ENCODE measurements at regions not wholly inside any gene's neighbourhood (a gene's known extent, or its start where the extent isn't known, plus 50 kb on each side); places are given as distances from the start of the nearest gene placed in this dataset.
A peak's percentile ranks its signal among the peaks of the same experiment; 100 is the strongest.
"Not testable (repeated sequence)": the region's sequence is repeated elsewhere in the genome, so short reads cannot be mapped to it uniquely, and the experiment has no call there.

DNA sequence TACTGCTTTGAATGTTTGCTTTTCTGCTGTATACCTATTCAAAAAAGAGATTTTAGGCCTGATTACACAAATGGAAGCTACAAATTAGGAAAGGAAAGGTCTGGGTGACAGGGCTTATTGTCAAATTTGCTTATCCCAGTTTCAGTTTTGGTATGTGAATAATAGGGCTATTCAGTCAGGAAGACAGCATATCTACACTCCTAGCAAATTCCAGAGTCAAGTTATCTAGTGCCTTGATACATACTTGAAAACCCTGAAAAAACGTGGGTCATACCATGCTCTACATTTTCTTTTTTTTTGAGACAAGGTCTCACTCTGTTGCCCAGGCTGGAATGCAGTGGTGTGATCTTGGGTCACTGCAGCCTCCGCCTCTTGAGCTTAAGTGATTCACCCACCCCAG lies 59.2 kb upstream of the CCDC180 start:
- DNase-seq (ENCODE audit: low read depth in 4 of 4, low spot score in 1 of 4), result not testable (repeated sequence)

DNA sequence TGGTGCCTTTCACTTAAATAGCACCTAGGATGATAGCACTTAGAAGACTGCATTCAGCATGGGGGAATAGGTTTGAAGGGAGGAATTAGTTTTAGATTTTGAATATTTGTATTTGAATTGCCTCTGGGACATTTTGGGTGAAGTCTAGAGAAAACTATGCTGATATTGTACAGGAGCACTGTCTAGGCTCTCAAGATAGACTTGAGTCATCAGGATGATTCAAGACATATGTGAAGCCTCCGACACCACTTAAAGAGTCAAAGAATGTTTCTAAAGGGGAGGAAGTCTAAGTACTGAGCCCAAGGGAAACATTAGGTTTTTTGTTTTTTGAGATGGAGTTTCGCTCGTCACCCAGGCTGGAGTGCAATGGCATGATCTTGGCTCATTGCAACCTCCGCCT lies 63.9 kb upstream of the CCDC180 start:
- no peak for DNase-seq (ENCODE audit: low read depth in 4 of 4, low spot score in 1 of 4)

DNA sequence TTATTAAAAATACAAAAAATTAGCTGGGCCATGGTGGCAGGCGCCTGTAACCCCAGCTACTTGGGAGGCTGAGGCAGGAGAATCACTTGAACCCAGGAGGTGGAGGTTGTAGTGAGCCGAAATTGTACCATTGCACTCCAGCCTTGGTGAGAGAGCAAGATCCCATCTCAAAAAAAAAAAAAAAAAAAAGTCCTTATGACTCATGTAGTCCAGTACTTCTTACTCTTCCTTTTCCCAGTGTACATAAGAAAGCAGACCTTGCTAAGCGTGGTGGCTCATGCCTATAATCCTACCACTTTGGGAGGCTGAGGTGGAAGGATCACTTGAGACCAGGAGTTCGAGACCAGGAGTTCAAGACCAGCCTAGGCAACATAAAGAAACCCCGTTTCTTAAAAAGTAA lies 66.0 kb upstream of the CCDC180 start:
- DNase-seq (ENCODE audit: low read depth in 4 of 4, low spot score in 1 of 4), result not testable (repeated sequence)

DNA sequence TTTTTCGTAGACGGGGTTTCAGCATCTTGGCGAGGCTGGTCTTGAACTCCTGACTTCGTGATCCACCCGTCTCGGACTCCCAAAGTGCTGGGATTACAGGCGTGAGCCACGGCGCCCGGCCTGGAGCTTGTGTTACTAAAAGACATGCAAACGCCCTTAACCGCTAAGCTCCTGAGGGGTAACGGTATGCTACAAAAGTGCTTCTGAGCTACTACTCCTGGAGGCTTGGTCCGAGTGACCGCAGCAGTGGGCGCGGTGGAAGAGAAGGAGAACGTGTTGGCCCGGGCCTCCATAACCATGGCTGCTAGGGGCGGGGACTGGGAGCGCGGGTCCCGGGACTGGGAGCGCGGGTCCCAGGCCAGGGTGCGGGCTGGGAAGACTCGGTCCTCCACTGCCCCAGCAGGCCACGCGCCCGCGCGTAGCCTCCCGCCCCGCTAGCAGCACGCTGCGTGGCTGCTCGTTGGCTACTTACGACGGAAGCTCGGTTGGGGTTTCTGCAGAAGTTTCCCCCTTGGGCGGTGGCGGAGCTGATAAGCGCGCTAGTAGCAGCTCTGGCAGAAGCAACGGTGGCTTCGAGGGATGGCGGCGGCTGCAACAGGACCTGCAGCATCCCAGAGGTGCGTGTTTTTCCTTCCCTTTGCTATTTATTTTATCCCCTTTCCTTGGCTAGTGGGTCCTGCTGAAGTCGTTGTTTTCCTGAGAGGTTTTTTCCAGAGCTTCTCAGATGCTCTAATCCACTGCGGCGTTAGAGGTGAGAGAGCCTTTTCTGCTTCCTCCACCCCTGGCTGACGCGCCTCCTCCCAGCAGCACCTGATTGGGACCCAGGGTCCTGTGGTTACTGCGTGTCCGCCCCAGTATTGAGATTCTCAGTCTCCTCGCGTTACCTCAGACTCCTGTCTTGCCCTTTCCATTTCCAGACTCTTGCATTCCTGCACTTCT lies 69.2 kb upstream of the CCDC180 start:
- DNase-seq (ENCODE audit: low read depth in 4 of 4, low spot score in 1 of 4), result peak; percentile 33 to 58 (median 56)

DNA sequence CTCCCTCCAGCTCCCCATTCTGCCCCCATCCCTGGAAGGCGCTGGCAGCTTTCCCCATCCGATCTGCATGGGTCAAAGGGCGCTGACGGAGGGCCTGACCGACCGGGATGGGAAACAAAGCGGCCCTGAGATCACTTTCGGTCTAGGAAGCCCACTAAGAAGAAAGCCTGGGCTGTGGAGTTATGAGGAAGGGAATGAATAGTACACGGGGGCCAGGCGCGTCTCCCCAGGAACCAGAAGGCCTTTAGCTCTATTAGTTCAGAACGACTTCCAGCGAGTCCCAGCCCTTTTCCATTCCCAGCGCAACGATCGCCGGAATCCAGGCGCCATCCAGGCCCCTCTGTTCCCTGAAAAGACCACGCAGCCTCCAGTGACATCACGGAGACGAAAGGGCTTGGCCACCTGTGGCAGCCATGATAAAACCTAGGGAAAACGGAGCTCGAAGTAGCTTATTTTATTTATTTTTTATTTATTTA lies 70.1 kb upstream of the CCDC180 start:
- DNase-seq (ENCODE audit: low read depth in 4 of 4, low spot score in 1 of 4), result no peak

DNA sequence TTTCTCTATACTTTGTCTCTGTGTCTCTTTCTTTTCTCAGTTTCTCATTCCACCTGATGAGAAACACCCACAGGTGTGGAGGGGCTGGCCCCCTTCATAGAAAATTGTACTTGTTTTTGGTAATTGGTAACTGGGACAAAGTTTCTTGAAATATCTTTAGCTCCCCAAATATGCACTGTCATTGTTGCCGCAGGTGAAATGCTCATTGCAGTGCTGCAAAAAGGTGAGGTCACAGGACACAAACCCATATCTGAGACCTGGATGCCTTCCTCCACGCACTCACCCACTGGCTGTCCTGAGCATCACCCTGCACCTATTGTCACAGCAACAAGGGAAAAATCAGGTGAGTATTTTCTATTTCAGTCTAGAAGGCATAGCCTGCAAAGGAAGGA lies 74.5 kb upstream of the CCDC180 start:
- DNase-seq (ENCODE audit: low read depth in 4 of 4, low spot score in 1 of 4), result not testable (repeated sequence)

DNA sequence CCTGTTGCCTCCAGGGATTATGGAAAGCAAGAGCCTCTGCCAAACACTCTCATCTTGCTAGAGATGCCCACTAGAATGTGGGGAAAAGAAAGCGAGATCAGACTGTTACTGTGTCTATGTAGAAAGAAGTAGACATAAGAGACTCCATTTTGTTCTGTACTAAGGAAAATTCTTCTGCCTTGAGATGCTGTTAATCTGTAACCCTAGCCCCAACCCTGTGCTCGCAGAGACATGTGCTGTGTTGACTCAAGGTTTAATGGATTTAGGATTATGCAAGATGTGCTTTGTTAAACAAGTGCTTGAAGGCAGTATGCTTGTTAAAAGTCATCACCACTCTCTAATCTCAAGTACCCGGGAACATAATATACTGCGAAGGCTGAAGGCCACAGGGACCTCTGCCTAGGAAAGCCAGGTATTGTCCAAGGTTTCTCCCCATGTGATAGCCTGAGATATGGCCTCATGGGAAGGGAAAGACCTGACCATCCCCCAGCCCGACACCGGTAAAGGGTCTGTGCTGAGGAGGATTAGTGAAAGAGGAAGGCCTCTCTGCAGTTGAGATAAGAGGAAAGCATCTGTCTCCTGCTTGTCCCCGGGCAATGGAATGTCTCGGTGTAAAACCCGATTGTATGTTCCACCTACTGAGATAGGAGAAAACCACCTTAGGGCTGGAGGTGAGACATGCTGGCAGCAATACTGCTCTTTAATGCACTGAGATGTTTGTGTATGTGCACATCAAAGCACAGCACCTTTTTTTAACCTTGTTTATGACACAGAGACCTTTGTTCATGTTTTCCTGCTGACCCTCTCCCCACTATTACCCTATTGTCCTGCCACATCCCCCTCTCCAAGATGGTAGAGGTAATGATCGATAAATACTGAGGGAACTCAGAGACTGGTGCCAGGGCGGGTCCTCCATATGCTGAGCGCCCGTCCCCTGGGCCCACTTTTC lies 75.1 kb upstream of the CCDC180 start:
- not testable (repeated sequence) for DNase-seq (ENCODE audit: low read depth in 4 of 4, low spot score in 1 of 4)

DNA sequence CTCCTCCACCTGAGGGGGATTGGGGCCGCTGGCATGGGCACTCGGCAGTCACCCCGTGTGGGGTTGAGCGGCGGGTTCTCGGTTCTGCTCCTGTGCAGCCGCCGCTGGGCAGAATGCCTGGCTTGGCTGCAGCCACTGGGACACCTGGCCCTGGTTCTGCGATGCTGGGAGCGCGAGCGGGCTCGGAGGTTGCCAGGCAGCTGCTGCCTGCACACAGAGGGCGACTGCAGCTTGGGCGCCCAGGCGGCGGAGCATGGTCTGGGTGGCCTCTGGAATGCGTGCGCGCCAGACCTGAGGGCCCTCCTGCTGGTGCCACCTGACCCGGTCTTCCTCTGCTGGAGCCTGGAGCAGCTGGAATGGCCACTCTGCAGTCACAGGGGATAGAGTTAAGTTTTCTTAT lies 85.1 kb upstream of the CCDC180 start:
- not testable (repeated sequence) for DNase-seq (ENCODE audit: low read depth in 4 of 4, low spot score in 1 of 4)

DNA sequence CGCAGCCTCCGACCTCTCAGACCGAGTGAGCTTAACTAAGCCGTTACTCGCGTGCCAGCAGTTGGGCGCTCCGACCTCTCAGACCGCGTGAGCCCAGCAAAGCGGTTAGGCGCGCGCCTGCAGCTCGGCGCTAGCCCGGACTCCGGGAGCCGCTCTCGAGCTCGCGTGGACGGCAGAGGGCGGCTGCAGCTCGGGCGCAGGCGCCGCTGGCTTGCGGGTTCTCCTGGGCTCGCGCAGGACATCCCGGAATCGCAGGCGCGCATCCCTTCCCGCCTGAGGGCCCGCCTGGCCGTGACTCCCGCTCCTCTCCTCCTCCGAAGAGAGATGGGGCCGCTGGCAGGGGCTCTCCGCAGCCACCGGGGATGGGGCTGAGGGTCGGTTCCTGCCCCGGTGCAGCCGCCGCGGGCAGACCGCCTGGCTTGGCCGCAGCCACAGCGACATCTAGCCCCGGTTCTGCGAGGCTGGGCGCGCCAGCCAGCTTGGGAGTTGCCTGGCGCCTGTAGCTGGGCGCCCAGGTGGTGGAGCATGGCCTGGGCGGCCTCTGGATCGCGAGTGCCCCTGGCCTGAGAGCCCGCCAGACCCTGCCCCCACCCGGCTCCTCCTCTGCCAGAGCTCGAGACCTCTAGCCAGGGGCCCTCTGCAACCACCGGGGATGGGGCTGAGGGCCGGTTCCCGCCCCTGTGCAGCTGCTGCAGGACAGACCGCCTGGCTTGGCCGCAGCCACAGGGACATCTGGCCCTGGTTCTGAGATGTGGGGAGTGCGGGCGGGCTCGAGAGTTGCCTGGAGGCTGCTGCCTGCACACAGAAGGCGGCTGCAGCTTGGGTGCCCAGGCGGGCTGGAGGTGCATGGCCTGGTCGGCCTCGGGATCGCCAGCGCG lies 85.7 kb upstream of the CCDC180 start:
- DNase-seq (ENCODE audit: low read depth in 4 of 4, low spot score in 1 of 4), result peak in 3 of 4 experiments; percentile 9 to 44 (median 41)

DNA sequence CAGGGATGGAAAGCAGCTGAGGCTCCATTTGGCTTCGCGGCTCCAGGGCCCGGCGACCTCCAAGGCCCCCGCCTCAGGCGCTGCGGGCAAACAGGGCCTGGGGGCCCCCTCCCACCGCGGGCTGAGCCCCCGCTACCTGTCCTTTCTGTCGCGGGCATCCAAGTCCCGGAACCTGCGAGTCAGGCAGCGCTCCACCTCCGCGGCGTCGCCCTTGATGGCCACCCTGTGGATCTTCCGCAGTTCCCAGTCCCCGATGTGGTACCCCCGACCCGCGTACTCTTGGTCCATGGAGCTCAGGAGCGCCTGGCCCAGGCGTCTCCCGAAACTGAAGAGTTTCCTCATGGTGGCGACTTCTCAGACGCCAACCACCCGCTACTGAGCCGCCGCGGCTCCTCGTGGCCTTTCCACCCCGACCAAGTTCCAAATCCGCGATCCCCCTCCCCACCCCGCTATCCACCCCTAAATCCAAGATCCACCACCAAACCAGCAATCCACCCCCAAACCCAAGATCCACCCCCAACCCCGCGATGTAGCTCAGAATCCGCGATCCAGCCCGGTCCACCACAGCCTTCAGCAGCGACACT lies 86.5 kb upstream of the CCDC180 start:
- no peak for DNase-seq (ENCODE audit: low read depth in 4 of 4, low spot score in 1 of 4)

DNA sequence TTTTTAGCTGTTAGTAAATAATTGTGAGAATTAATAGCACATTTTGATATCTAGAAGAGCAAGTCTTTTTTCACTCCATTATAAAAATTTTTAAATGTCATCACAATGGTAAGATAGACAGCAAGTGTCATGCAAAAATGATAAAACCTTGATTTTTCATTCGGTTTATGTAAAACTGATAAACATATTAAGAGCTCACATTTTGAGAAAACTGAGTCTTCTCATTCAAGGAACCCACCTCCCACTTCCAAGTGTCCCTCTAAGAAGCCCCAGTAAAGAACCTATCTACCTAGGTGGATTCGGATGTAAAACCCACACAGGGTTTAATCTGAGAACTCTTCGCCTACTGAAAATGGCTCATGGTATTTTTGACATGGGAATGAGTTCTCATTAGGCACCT lies 87.1 kb upstream of the CCDC180 start:
- DNase-seq (ENCODE audit: low read depth in 4 of 4, low spot score in 1 of 4), result not testable (repeated sequence)

DNA sequence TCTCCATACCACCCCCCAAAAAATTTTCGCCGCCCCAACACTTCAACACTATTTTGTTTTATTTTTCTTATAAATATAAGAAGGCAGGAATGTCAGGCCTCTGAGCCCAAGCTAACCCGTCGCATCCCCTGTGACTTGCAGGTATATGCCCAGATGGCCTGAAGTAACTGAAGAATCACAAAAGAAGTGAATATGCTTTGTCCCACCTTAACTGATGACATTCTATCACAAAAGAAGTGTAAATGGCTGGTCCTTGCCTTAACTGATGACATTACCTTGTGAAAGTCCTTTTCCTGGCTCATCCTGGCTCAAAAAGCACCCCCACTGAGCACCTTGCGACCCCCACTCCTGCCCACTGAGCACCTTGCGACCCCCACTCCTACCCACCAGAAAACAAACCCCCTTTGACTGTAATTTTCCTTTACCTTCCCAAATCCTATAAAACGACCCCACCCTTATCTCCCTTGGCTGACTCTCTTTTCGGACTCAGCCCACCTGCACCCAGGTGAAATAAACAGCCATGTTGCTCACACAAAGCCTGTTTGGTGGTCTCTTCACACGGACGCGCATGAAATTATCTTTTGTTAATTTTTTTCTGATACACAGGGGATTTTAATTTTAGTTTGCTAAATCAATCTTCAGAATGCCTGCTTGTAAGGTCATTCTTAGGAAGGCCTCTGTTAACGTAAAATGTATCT lies 87.9 kb upstream of the CCDC180 start:
- not testable (repeated sequence) for DNase-seq (ENCODE audit: low read depth in 4 of 4, low spot score in 1 of 4)

DNA sequence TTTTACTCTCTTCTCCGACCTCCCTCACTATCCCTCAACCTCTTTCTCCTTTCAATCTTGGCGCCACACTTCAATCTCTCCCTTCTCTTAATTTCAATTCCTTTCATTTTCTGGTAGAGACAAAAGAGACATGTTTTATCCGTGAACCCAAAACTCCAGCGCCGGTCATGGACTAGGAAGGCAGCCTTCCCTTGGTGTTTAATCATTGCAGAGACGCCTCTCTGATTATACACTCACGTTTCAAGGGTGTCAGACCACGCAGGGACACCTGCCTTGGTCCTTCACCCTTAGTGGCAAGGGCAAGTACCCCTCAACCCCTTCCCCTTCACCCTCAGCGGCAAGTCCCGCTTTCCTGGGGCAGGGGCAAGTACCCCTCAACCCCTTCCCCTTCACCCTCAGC lies 92.3 kb upstream of the CCDC180 start:
- not testable (repeated sequence) for DNase-seq (ENCODE audit: low read depth in 4 of 4, low spot score in 1 of 4)

DNA sequence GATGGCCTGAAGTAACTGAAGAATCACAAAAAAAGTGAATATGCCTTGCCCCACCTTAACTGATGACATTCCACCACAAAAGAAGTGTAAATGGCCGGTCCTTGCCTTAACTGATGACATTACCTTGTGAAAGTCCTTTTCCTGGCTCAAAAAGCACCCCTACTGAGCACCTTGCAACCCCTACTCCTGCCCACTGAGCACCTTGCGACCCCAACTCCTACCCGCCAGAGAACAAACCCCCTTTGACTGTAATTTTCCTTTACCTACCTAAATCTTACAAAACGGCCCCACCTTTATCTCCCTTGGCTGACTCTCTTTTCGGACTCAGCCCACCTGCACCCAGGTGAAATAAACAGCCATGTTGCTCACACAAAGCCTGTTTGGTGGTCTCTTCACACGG lies 92.9 kb upstream of the CCDC180 start:
- not testable (repeated sequence) for DNase-seq (ENCODE audit: low read depth in 4 of 4, low spot score in 1 of 4)

DNA sequence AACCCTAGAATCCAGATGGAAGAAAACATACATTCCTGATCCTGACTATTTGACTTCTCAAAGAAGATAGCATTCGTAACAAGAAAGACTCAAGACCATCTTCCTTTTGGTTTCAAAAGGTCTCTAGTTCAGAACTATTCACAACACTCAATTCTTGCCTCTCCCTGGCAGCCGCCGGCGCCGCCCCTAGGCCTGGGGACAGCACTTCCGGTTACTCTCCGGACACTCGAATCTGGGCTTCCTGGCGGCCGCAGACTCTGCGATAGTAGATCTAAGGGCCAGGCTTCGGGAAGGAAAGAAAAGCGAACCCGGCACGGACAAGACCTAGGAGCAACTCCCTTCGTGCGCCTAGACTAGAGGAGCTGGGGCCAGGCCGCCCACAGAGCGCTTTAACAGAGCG lies 107.8 kb upstream of the CCDC180 start:
- DNase-seq (ENCODE audit: low read depth in 4 of 4, low spot score in 1 of 4), result not testable (repeated sequence)

DNA sequence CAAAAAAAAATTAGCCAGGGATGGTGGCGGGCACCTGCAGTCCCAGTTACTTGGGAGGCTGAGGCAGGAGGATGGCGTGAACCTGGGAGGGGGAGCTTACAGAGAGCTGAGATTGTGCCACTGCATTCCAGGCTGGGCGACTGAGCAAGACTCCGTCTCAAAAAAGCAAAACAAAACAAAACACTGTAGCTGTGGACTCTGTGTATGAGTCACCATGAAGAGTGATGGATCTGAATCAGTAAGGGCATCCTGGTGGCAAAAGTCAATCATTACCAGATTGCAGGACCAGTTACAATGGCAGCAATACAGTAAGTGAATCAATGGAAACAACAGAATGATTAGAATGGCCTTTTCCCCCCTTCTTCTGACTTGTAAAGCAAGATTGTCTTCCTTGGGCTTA lies 113.7 kb upstream of the CCDC180 start:
- DNase-seq (ENCODE audit: low read depth in 4 of 4, low spot score in 1 of 4), result not testable (repeated sequence)

DNA sequence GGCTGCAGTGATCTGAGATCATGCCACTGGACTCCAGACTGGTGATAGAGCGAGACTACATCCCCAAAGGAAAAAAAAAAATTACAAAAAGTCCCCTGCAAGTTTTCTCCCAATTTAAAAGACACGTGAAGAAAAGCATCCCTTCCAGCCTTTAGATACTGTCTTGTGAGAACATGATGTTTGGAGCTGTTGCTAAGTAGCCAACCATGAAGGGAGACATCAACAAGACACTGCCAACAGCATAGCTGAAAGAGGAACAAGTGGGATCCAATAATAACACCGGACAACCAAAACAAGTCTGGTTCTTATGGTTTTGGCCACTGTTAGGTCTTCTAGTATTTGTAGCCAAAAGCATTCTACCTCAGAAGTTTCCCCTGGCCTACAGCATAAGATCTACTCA lies 118.9 kb upstream of the CCDC180 start:
- DNase-seq (ENCODE audit: low read depth in 4 of 4, low spot score in 1 of 4), result no peak

DNA sequence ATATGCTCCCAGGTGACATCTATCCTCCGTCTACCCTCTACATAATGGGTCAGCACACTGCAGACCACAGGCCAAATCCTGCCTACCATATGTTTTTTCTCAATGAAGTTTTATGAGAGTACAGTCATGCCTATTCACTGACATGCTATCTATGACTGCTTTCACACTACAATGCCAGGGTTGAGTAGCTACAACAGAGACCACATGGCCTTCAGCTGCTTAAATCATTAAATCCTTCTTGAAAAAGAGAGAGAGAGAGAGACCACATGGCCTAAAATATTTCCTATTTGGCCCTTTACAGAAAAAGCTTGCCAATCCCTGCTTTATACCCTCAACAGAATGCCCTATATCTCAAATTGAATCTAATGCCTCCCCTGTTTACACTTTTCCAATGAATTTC lies 119.8 kb upstream of the CCDC180 start:
- not testable (repeated sequence) for DNase-seq (ENCODE audit: low read depth in 4 of 4, low spot score in 1 of 4)

DNA sequence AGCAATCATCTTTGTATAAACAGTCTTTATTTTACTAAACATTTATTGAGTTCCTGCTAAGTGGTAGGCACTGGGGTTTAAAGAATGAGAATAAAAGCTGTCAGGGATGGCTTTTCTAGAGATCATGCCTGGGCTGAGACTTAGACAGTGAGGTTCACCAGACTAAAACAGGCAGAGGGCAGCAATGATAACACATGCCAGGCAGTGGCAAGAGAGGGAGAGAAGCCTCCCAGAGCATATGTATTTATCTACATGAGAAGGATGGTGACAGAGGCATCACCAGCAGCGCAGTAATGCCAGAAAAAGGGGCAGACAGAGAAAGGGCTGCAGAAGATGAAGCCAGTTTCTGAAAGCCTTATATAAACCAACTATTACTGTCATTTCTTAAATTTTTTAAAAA lies 121.0 kb upstream of the CCDC180 start:
- no peak for DNase-seq (ENCODE audit: low read depth in 4 of 4, low spot score in 1 of 4)

DNA sequence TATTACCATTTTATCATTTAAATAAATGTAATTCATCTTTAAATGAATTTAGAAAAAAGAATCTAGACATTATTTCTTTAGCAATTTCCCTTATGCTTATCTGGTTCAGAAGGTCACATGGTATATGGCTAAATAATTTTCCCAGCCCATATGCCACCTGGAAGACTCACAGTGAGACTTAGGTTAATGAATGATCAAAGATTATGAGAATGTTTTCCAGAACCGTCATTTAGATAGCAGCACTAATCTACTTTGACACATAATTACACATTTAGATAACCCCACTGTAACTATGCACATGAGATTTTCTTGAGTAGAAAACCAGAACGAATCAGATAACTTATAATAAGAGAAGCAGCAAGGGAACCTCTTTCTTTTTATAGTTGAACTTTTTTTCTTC lies 124.9 kb upstream of the CCDC180 start:
- DNase-seq (ENCODE audit: low read depth in 4 of 4, low spot score in 1 of 4), result not testable (repeated sequence)

Measured in stimulated activated CD4-positive, alpha-beta T cell treated with anti-CD3 and anti-CD28 coated beads, Interleukin-1b, Interleukin-23, amount 100 ng/mL, for 24 hours (primary cell).